SK-N-MC (cell line): ENCODE measurements at regions not wholly inside any gene's neighbourhood (a gene's known extent, or its start where the extent isn't known, plus 50 kb on each side); places are given as distances from the start of the nearest gene placed in this dataset.
"Not testable (repeated sequence)": the region's sequence is repeated elsewhere in the genome, so short reads cannot be mapped to it uniquely, and the experiment has no call there.

Source experiments
- DNase-seq: peaks from one replicate; pipeline ENCODE4 v3.0.0-alpha.2; 2011; ENCODE audit warnings: low read depth, low spot score
- H3K27ac ChIP-seq: fragments of 200-600 bp; sonication (generic); 2 replicates; pipeline ENCODE4 v1.5.1; 2016; ENCODE audit warnings: mixed run types
- H3K36me3 ChIP-seq: fragments of 200-600 bp; sonication (generic); 2 replicates; pipeline ENCODE4 v1.6.1; 2017; ENCODE audit warnings: antibody characterized with exemption, low read length, mixed read lengths; ENCODE audit not compliant: insufficient read depth
- H3K4me3 ChIP-seq: fragments of 200-600 bp; sonication (generic); 2 replicates; pipeline ENCODE4 v1.5.1; 2016
- H3K9ac ChIP-seq: fragments of 200-600 bp; sonication (generic); 2 replicates; pipeline ENCODE4 v1.8.0; 2017; ENCODE audit warnings: mixed run types, mixed read lengths; ENCODE audit not compliant: insufficient read length
- H3K9me3 ChIP-seq: fragments of 200-600 bp; sonication (generic); 2 replicates; pipeline ENCODE4 v1.6.1; 2017; ENCODE audit warnings: low read depth, mild to moderate bottlenecking, antibody characterized with exemption, low read length, moderate library complexity, mixed read lengths
- EZH2 ChIP-seq: fragments of 200-600 bp; sonication (generic); IDR thresholded peaks from one replicate; pipeline ENCODE4 v1.6.1; 2017; ENCODE audit warnings: antibody characterized with exemption
- FOXP2 ChIP-seq: optimal IDR thresholded peaks from 2 replicates; pipeline ENCODE3; 2011; ENCODE audit warnings: mild to moderate bottlenecking, moderate library complexity; ENCODE audit not compliant: insufficient read depth; ENCODE audit errors: extremely low read length, control extremely low read depth
- POLR2AphosphoS5 ChIP-seq: IDR thresholded peaks from 2 replicates; pipeline ENCODE4 v1.6.1; 2012; ENCODE audit warnings: mild to moderate bottlenecking, low read depth, low read length, borderline replicate concordance

DNA sequence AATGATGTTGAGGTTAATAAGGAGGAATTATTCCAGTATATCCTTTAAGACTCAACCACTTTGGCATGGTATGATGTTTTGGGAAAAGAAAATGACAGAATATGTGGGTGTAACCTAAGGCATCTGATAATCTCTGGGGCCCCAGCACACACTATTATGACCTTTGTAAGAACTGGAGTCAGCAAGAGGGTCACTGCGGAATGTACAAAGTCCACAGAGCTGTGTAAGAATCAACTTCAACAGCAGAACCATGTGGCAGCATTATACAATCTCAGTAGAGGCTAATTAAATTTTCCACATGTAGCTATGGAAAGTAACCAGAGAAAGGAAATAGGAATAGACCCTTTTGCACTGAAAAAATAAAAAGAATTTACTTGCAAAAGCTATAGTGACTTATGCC, 445.1 kb upstream of the UBE2E3 start:
- DNase-seq: no peak
- Histone ChIP-seq H3K4me3 (no peak overlapping the region), H3K36me3 (no peaks in the 10 kb centered on the region), H3K9me3 (no peaks in the 10 kb centered on the region), H3K27ac (no peak overlapping the region), H3K9ac (no peak overlapping the region)
- no peak for TF ChIP-seq FOXP2
- no peak for TF ChIP-seq POLR2AphosphoS5
- no peak for TF ChIP-seq EZH2

DNA sequence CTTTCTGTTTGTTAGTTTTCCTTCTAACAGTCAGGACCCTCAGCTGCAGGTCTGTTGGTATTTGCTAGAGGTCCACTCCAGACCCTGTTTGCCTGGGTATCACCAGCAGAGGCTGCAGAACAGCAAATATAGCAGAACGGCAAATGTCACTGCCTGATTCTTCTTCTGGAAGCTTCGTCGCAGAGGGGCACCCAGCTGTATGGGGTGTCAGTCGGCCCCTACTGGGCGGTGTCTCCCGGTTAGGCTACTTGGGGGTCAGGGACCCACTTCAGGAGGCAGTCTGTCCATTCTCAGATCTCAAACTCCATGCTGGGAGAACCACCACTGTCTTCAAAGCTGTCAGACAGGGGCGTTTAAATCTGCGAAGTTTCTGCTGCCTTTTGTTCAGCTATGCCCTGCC, 448.6 kb upstream of the UBE2E3 start:
- not testable (repeated sequence) for H3K4me3 ChIP-seq, H3K27ac ChIP-seq, H3K9ac ChIP-seq, H3K36me3 ChIP-seq, H3K9me3 ChIP-seq, DNase-seq

DNA sequence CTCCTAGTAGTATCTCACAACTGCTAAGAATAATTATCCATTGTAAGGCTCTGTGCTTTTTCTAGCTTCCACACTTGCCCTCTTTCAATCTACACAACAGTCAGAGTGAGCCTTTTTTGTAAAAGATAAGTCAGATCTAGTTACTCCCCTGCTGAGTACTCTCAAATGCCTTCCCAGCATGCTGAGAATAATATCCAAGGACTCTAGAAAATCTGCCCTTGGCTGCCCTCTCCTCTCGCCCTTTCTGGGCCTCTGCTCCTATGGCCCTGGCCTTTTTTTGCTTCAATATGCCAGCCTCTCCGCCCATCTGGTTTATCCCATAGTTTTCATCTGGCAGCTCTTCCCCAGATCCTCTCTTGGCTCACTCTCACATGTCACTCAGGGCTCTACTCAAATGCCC, 455.9 kb upstream of the UBE2E3 start:
- no peak for TF ChIP-seq POLR2AphosphoS5
- no peak for TF ChIP-seq EZH2
- no peak for TF ChIP-seq FOXP2
- H3K27ac ChIP-seq: no peak overlapping the region
- DNase-seq: no peak
- H3K9ac ChIP-seq: no peak overlapping the region
- no peaks in the 10 kb centered on the region for H3K9me3 ChIP-seq
- no peak overlapping the region for H3K4me3 ChIP-seq
- H3K36me3 ChIP-seq: no peaks in the 10 kb centered on the region

DNA sequence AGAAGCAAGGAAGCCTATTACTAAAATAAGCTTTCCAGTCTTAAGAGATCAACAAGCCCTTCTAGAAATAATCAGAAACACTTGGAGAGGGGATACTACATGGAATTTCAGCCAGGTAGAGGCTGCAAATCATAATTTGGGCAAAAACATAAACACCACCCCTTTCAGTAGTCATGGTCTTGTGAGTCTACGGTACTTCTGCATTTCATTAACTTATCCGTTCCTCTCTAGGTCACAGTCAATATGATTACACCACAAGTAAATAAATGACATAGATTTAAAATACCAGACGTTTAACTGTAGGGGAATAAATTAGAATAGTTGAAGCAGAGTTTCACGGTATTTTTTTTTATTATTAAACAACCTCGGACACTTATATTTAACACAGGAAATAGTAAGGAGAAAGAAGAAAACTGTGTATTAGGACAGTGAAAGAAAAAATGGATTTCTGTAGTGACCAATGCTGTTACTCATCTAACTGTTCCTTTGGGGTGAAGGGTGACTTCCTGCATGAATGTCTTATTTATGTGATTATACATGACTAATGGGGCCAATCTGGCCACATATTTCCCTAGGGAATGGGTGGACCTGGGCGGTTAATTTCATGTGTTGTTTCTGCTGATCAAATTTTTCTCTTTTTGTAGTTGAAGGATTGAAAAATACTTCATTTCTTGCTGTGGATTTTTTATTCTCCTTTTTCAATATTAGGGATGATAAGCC, 456.6 kb upstream of the UBE2E3 start:
- TF ChIP-seq FOXP2 (no peak), POLR2AphosphoS5 (no peak)
- Histone ChIP-seq H3K36me3 (no peaks in the 10 kb centered on the region), H3K27ac (no peak overlapping the region), H3K9ac (no peak overlapping the region), H3K9me3 (no peaks in the 10 kb centered on the region), H3K4me3 (no peak overlapping the region)
- DNase-seq: no peak

DNA sequence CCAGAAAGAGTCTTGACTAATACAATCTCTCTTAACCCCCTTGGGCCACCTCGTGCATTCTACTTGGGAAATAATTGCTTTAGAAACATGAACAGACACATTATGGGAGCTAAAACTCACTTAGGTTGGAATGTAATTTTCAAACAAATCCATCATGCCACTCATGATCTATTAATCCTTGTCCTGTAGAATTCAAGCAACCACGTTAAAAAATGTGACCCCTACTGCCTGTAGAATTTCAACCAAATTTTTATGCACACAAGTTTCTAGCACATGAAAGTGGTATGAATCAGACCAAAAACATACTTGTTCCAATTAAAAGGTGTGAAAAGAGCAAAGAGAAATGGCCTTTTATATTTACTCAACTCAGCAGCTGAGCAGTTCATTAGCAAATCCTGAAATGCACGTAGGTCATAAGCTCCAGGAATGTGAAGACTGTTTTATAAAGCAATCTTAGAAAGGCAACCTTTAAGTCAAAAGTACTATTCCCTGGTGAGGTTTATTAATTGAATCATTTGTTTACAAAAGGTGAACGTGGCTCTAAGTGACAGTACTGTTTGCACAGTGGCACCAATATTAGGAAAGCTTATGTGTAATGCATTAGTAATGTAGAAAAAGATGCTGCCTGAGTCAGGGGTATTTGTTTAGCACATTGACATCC, 459.4 kb upstream of the UBE2E3 start:
- H3K9ac ChIP-seq: no peak overlapping the region
- no peaks in the 10 kb centered on the region for H3K9me3 ChIP-seq
- DNase-seq: no peak
- no peaks in the 10 kb centered on the region for H3K36me3 ChIP-seq
- H3K4me3 ChIP-seq: no peak overlapping the region
- TF ChIP-seq FOXP2: no peak
- no peak for TF ChIP-seq POLR2AphosphoS5
- TF ChIP-seq EZH2: no peak
- H3K27ac ChIP-seq: no peak overlapping the region

DNA sequence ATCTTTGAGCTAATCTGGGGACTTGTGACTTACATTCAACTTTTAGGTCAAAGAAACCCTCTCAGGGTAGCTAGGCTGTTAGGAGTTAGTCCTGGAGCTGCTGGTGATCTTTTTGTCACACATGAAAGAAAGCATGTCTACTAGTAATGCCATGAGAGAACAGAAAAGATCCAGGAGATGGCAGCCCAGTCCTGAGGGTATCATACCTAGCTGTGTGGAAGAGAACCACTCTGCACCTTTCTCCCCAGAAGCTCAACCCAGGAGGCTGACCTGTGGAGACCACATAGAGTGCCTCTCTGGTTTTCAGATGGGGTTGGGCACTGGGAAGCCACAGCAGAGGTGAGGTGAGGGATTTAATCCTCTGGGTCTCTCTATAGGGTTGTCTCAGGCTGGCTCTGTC, 460.2 kb upstream of the UBE2E3 start:
- no peaks in the 10 kb centered on the region for H3K9me3 ChIP-seq
- no peak overlapping the region for H3K9ac ChIP-seq
- no peak overlapping the region for H3K4me3 ChIP-seq
- TF ChIP-seq EZH2 (no peak), POLR2AphosphoS5 (no peak), FOXP2 (no peak)
- no peak overlapping the region for H3K27ac ChIP-seq
- H3K36me3 ChIP-seq: no peaks in the 10 kb centered on the region
- no peak for DNase-seq

DNA sequence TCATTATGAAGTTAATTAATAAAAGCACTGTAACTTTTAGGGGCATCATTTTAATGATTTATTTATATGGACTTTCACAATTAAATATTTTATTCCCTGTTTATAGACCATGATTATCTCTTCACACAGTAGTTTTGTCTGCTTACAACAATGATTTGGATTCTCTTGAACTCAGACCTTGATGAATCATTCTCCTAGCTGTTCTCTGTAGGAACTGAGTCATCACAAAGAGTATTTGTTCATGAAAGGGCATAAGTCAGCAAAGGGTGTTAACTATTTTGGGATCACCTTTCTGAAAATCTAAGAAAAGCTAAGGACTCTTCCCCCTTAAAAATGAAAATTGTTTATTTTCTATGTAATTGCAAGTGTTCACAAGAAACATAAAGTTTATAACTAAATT, 461.1 kb upstream of the UBE2E3 start:
- Histone ChIP-seq H3K4me3 (no peak overlapping the region), H3K27ac (no peak overlapping the region), H3K36me3 (no peaks in the 10 kb centered on the region), H3K9me3 (no peaks in the 10 kb centered on the region), H3K9ac (no peak overlapping the region)
- no peak for TF ChIP-seq EZH2
- no peak for TF ChIP-seq POLR2AphosphoS5
- TF ChIP-seq FOXP2: no peak
- DNase-seq: no peak

DNA sequence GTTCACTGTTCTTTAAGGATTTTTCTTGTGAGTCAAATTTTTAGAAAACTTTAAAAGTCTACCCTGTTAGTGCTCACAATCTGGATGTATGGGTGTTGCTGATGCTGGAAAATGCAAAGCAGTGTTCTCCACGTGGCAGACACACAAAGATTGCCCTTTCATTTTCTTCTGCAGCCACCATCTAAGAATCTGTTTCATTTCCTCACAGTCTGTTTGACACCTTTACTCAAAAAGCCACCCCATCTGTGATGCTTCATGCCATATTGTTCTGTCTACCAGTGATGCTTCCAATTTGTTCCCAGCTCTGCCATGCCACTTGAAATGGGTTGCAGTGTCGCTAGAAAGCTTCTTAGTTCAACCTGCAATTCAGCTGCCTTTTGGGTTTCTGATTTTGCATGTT, 464.2 kb upstream of the UBE2E3 start:
- TF ChIP-seq POLR2AphosphoS5 (no peak), FOXP2 (no peak), EZH2 (no peak)
- Histone ChIP-seq H3K27ac (no peak overlapping the region), H3K9me3 (no peaks in the 10 kb centered on the region), H3K9ac (no peak overlapping the region), H3K36me3 (no peaks in the 10 kb centered on the region), H3K4me3 (no peak overlapping the region)
- DNase-seq: no peak

DNA sequence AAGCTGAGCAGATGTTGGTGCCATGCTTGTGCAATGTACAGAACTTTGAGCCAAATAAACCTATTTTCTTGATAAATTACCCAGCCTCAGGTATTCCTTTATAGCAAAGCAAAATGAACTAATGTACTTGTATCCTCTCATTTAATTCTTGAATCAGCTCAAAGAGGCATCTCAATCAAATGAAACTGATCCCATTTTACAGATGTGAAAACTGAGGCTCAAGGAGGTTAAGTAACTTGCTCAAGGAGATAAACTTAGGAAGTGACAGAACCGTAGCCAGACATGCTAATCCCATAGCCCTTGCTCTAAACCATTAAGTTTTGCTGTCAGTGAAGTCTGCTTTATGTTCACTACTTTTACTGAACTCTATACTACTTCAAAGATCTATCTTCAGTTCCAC, 467.0 kb upstream of the UBE2E3 start:
- no peak overlapping the region for H3K4me3 ChIP-seq
- TF ChIP-seq EZH2: no peak
- no peak for TF ChIP-seq POLR2AphosphoS5
- no peak for DNase-seq
- no peak overlapping the region for H3K27ac ChIP-seq
- no peaks in the 10 kb centered on the region for H3K36me3 ChIP-seq
- no peaks in the 10 kb centered on the region for H3K9me3 ChIP-seq
- H3K9ac ChIP-seq: no peak overlapping the region
